HG03064 (cell line): ENCODE measurements at regions not wholly inside any gene's neighbourhood (a gene's known extent, or its start where the extent isn't known, plus 50 kb on each side); places are given as distances from the start of the nearest gene placed in this dataset.
"Not testable (repeated sequence)": the region's sequence is repeated elsewhere in the genome, so short reads cannot be mapped to it uniquely, and the experiment has no call there.

Experiments
- ATAC-seq: cut with Tn5 transposase; IDR thresholded peaks from one replicate; pipeline ENCODE4 v1.9.1; 2021; ENCODE audit warnings: low read depth; ENCODE audit not compliant: unreplicated experiment

- ATAC-seq = no peak
Observed at GRCh38 chr12:27864521-27864920, 84.5 kb upstream of the MANSC4 start.

GRCh38 chr12:27863839-27864238 is 83.8 kb upstream of the MANSC4 start:
- no peak for ATAC-seq

- ATAC-seq = peak; percentile 93
Observed at GRCh38 chr12:27861428-27862167, 81.6 kb upstream of the MANSC4 start.

- no peak for ATAC-seq
Observed at GRCh38 chr12:27859648-27860047, 79.6 kb upstream of the MANSC4 start.

- ATAC-seq = not testable (repeated sequence)
Observed at GRCh38 chr12:27857006-27857405, 77.0 kb upstream of the MANSC4 start.

GRCh38 chr12:27852742-27853141 is 72.7 kb upstream of the MANSC4 start:
- ATAC-seq = no peak
